ES-I3 (cell line): ENCODE measurements at regions not wholly inside any gene's neighbourhood (a gene's known extent, or its start where the extent isn't known, plus 50 kb on each side); places are given as distances from the start of the nearest gene placed in this dataset.

ENCODE experiments used
- H3K36me3 ChIP-seq: 2 replicates; pipeline ENCODE4 v1.6.1; 2013; ENCODE audit warnings: mild to moderate bottlenecking, low read length, control low read depth, moderate library complexity; ENCODE audit not compliant: insufficient read depth
- H3K4me1 ChIP-seq: 2 replicates; pipeline ENCODE4 v1.6.1; 2013; ENCODE audit warnings: mild to moderate bottlenecking, control low read depth, low read length; ENCODE audit not compliant: insufficient read depth
- H3K9ac ChIP-seq: 2 replicates; pipeline ENCODE4 v1.6.1; 2013; ENCODE audit warnings: low read depth, mild to moderate bottlenecking, low read length, moderate library complexity
- H3K9me3 ChIP-seq: 2 replicates; pipeline ENCODE4 v1.6.1; 2013; ENCODE audit warnings: mild to moderate bottlenecking, low read length, moderate library complexity; ENCODE audit not compliant: control insufficient read depth, insufficient read depth

DNA sequence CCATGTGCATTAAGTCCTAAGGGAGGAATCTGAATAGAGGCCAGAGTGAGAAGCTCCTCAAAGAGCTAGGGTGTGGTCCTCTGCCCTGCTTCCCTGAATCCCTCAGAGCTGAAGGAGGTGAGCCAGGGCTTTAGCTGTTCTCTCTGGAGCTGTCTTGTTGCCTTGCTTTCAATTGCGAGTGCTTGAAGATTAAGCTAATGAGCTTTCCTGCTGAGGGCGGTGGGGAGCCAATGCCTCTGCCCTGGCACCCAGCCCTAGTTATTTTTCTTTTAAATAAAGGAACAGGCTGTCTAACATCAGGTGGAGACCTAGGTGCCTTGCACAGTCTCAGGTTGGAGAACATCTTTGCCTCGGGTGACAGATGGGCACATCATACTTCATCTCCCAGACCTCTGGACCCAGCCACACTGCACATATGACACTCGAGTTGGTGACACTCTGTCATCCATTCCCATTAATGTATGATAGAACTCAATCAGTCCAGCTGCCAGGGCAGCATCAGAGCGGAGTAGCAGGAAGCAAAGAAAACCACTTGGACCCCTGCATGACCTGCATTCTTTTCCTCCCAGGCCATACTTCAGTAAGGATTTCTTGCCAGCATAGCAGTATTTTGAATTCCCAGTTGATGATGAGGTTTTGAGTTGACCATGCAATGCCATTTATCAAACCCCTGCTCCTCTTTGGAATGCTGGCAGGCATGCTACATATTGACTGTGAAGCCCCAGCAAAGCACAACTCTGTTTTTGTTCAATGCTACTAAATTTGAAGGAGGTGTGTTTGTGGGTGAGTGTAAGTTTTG lies 292.7 kb downstream of the RNF144A start:
- H3K9ac ChIP-seq: no peak overlapping the region
- no peaks in the 10 kb centered on the region for H3K4me1 ChIP-seq

DNA sequence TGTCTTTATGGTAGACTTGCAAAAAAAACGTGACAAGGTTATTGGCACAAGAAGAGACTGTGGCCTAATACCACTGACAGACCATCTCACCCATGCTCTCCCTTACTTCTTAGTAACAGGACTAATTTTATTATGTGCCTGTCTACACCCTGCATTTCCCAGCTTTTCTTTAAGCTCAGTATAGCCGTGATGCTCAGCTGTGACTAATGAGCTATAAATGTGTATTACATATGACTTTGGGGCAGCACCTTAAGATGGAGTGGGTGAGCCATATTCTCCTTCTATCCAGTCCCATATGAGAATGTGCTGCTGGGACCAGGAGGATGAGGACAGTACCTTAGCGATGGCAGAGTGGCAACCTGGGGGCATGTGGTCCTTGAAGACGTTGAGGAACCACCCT lies 293.5 kb downstream of the RNF144A start:
- Histone ChIP-seq H3K9me3 (no peaks in the 10 kb centered on the region), H3K9ac (no peak overlapping the region), H3K36me3 (no peaks in the 10 kb centered on the region), H3K4me1 (no peaks in the 10 kb centered on the region)

More for the DNA sequence above, 292.7 kb downstream of the RNF144A start:
- H3K9me3 ChIP-seq: no peaks in the 10 kb centered on the region
- no peaks in the 10 kb centered on the region for H3K36me3 ChIP-seq

DNA sequence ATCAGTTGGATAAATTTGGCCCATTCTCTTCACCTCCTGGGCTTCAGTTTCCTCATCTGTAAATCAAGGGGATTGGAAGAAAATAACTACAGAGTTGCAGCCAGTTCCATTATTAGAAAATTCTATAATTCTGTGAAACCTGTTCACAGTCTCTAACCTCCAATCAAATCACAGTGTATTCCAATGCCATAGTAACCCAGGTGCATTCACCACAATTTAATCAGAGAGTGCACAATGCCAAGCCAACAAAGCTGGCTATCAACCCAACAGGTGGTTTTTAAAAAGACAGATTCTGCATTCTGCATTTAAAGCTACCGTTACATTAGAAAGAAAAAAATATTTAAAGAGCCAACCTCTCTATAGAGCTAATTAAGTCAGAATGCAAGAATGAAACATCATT lies 308.6 kb downstream of the RNF144A start:
- Histone ChIP-seq H3K9ac (no peak overlapping the region), H3K4me1 (peaks cover 17% of the 10 kb centered on the region), H3K36me3 (no peaks in the 10 kb centered on the region), H3K9me3 (peaks cover 6% of the 10 kb centered on the region; the same call in 1 of the 2 replicates)

DNA sequence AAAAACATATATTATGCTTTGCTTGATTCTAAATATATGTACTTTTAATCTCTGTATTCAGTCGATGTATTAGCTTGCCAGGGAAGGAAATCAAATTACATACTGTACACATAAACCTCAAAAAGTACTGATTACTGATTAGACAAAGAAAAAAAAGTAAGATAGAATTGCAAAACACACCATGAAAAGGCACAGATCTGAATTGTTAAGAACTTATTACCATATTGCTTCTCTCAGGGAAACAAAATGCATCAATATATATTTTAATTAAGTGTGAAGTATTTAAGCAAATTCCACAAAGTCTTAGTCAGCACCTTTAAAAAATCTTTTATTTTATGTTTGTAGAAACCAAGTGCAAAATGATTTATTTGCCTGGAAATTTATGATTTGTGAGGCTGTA lies 309.3 kb downstream of the RNF144A start:
- H3K4me1 ChIP-seq: peaks cover 17% of the 10 kb centered on the region
- H3K9ac ChIP-seq: no peak overlapping the region
- peaks cover 6% of the 10 kb centered on the region; the same call in 1 of the 2 replicates for H3K9me3 ChIP-seq
- no peaks in the 10 kb centered on the region for H3K36me3 ChIP-seq

DNA sequence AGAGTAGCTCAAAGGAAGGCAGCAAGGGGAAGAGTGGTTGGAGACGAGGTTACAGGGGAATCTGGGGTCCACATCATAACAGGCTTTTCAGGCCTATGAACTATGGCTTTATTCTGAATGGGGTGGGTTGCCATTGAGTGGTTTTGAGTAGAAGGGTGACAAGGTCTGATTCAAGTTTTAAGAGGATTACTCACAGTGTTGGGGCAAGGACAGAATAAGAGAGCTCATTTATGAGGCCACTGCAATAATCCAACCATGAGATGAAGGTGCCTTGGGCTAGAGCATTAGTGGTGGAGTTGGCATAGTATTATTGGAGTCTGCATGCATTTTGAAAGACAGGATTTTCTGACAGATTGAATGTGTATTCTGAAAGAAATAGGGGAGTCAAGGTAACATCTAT lies 315.9 kb downstream of the RNF144A start:
- no peak overlapping the region for H3K9ac ChIP-seq
- H3K36me3 ChIP-seq: no peaks in the 10 kb centered on the region
- H3K9me3 ChIP-seq: no peaks in the 10 kb centered on the region
- H3K4me1 ChIP-seq: no peaks in the 10 kb centered on the region

DNA sequence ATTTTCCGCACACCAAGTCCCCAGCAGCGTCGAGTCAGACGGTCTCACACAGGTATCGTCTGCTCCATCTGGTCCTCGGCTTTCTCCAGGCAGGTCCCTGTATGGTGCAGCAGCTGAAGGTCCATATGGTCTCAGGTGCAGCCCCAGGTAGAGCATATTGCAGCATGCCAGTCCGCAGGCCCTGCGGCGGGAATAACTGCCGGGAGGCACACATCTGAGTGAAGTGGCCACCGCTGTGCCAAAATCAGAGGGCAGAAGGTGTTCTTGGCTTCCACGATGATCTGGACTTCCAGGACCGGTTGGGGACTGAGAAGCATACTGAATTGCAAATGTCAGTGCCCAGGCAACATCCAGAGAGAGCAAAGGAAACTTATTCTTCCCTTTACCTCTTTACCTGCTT lies 320.3 kb downstream of the RNF144A start:
- H3K9ac ChIP-seq: no peak overlapping the region
- H3K9me3 ChIP-seq: no peaks in the 10 kb centered on the region
- no peaks in the 10 kb centered on the region for H3K36me3 ChIP-seq
- no peaks in the 10 kb centered on the region for H3K4me1 ChIP-seq

DNA sequence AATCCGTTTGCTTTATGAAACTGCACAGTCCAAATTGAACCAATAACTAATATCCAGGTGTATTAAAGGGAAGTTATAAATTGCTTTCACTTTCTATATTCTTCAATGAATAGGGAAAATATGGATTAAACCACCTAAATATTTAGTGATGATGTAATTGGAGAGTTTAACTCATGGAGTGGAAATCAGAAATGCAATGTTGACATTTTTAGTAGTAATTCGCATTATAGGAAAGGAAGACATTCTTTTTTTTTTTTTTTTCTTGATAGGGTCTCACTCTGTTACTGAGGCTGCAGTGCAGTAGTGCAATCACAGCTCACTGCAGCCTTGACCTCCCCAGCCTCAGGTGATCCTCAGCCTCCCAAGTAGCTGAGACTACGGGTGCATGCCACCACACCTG lies 321.9 kb downstream of the RNF144A start:
- no peaks in the 10 kb centered on the region for H3K36me3 ChIP-seq
- no peaks in the 10 kb centered on the region for H3K9me3 ChIP-seq
- H3K4me1 ChIP-seq: no peaks in the 10 kb centered on the region
- no peak overlapping the region for H3K9ac ChIP-seq

DNA sequence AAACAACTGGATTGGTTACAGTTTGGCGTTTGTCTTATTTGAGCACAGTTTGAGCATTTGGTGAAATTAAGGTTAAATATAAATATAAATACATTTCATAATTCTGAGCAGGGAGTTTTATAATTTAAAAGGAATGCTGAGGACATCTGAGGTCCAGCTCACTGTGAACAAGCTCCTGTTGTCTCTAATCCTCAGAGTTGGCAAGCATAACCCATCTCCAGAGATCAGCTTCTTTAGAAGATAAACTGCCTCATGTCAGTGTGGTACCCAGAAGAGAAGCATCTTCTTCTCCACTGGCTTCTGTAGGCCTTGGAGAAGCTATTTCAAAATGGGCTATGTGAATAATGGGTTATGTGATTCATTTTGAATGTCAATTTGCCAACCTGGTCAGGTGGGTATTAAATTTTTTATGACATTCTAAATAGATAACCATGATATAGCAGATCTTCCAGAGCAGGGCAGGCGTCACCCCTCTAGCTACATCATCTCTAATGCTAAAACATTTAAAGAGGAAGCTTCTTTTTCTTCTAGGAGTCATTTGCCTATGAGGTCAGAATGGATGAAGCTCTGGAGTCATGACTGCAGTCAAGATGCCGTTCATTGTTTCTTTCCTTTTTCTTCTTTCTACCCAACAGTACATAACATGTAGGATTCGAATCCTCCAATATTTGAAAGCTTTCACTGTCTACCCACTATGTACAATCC lies 324.0 kb downstream of the RNF144A start:
- no peaks in the 10 kb centered on the region for H3K4me1 ChIP-seq
- H3K9me3 ChIP-seq: no peaks in the 10 kb centered on the region

DNA sequence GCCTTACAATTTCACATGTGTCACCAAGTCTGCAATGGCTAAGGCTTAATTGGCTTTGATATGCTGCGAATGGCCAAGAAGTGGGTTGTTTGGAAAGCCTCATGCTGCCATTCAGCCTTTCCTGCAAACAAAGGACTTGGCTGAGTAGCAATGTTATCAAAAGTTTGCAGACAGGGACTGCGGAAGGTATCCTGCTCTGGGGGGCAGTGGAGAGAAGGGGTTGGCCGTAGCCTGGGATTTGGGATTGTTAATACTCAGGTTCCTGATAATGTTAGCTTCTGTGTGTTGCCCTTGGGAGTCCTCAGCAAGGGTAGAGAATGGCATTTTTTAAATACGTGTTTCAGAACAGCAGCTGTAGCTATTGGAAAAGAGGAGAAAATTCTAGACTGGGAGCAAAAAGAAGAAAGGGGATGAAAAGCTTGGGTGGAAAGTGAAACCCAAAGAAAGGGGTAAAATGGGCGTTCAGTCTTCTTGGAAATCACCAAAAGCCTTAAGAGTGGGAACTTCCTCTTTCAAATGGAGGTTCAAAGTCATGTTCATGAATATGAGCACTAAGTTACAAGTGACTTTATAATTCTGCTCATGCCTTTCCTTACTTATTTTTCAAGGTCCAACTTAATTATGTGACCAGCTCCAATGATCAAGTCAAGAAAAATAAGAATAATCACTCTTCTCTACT lies 325.1 kb downstream of the RNF144A start:
- Histone ChIP-seq H3K9me3 (no peaks in the 10 kb centered on the region), H3K9ac (no peak overlapping the region), H3K4me1 (no peaks in the 10 kb centered on the region), H3K36me3 (no peaks in the 10 kb centered on the region)

More for the DNA sequence above, 324.0 kb downstream of the RNF144A start:
- Histone ChIP-seq H3K9ac (no peak overlapping the region), H3K36me3 (no peaks in the 10 kb centered on the region)

DNA sequence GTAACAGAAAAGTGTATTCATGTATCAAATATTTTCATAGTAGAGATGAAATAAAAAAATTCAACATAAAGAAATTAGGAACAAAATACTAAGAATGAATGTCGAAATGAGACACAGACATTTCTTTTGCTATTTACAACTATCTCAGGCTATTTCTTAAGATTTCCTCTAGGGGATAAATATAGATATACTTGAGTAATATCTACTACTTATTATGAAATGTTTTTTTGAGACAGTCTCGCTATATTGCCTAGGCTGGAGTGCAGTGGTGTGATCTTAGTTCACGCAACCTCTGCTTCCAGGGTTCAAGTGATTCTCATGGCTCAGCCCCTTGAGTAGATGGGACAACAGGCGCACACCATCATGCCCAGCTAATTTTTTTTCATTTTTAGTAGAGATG lies 326.1 kb downstream of the RNF144A start:
- Histone ChIP-seq H3K9ac (no peak overlapping the region), H3K36me3 (no peaks in the 10 kb centered on the region), H3K4me1 (no peaks in the 10 kb centered on the region), H3K9me3 (no peaks in the 10 kb centered on the region)

DNA sequence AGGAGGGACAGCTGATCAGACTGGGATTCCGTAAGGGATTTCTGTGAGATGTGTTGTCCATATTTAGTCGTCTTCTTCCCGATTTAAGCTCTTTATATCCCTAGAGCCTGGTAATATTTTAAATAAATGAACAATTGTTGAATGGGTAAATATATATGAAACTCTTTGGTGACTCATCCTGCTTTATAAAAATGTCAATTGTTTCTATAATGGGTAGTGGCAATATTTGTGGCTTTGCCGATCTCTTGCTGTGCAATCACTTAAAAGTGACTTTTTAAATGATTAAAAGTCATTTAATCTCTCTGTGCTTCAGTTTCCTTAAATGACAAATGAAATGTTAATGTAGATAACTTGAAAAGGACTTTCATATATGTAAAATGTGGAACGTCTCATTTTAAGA lies 339.2 kb downstream of the RNF144A start:
- H3K9ac ChIP-seq: no peak overlapping the region
- no peaks in the 10 kb centered on the region; the same call in 1 of the 2 replicates for H3K36me3 ChIP-seq
- peaks cover 3% of the 10 kb centered on the region; the same call in 1 of the 2 replicates for H3K9me3 ChIP-seq
- no peaks in the 10 kb centered on the region for H3K4me1 ChIP-seq

DNA sequence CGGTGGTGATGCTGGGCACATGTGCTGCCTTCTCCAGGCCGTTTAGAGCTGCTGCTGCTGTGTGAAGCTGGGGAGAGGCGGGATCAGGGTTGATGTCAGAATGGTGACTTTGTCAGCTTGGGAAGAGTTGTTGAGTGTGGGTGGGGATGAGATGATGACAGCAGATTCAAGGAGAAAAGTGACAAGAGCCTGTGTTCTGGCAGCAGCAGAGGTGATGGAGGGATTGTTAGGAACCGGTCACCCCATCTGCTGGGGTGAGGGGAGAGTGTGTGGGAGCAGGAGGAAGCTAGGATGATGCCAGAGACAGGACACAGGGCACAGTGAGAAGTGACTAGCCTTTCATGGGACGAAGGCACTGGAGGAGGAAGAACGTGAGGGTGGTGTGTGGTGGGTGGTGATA lies 345.5 kb downstream of the RNF144A start:
- Histone ChIP-seq H3K4me1 (no peaks in the 10 kb centered on the region), H3K9ac (no peak overlapping the region)

DNA sequence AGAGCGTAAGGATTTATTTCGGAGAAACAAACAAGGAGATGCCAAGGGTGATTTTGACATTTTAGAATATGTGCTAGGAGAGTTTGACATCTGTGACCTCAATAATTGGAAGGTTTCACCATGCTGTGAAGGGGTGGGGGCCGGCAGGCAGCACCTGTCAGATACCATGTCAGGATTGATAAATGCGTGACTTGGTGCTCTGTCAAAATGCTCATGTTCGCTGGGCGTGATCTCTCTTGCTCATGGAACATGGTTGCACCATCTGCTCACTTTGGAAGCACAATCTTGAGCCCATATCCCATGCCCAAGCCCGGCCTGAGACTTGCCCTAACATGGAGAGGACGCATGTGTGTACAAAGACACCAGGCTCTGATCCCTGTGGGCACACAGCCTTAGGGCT lies 347.6 kb downstream of the RNF144A start:
- Histone ChIP-seq H3K9ac (no peak overlapping the region), H3K4me1 (no peaks in the 10 kb centered on the region), H3K9me3 (no peaks in the 10 kb centered on the region), H3K36me3 (no peaks in the 10 kb centered on the region)

More for the DNA sequence above, 345.5 kb downstream of the RNF144A start:
- peaks cover 3% of the 10 kb centered on the region; the same call in 1 of the 2 replicates for H3K9me3 ChIP-seq
- H3K36me3 ChIP-seq: no peaks in the 10 kb centered on the region; the same call in 1 of the 2 replicates

DNA sequence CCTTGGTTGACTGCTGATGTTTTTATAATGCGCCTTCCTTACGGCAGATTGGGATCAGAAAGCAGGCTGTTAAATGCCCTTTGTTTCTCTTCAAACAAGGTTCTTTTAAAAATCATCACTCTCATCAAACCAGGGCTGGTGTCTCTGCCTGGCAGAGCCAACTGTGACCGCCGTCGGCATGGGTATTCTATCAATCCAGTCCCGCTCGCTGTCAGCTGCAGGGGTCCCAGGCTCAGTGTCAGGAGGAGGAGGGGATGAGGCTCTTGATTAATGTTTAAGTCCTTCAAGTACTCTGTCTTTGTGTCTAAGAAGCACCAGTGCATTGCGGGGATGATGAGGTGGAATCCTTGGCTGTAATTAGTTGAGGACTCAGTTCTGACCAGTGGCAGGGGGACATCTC lies 348.1 kb downstream of the RNF144A start:
- no peak overlapping the region for H3K9ac ChIP-seq
- H3K4me1 ChIP-seq: no peaks in the 10 kb centered on the region
- H3K9me3 ChIP-seq: no peaks in the 10 kb centered on the region
- H3K36me3 ChIP-seq: no peaks in the 10 kb centered on the region
